Stimulated activated CD8-positive, alpha-beta memory T cell treated with anti-CD3 and anti-CD28 coated beads, Interleukin-7, amount 100 ng/mL, for 48 hours (primary cell): ENCODE measurements at regions not wholly inside any gene's neighbourhood (a gene's known extent, or its start where the extent isn't known, plus 50 kb on each side); places are given as distances from the start of the nearest gene placed in this dataset.

Source experiments
- DNase-seq, 2 donors: peaks; one replicate each; pipeline ENCODE4 v3.0.0-alpha.2; 2020; ENCODE audit warnings: low read depth in 1 of 2; ENCODE audit errors: extremely low read depth in 1 of 2

- no peak for DNase-seq
These were observed 427.4 kb upstream of the JARID2 start for GRCh38 chr6:14818422-14818884.

- DNase-seq = no peak
These were observed 426.9 kb upstream of the JARID2 start for GRCh38 chr6:14819001-14819400.

GRCh38 chr6:14819840-14820420 lies 425.9 kb upstream of the JARID2 start:
- no peak for DNase-seq

- no peak for DNase-seq
These were observed 423.8 kb upstream of the JARID2 start for GRCh38 chr6:14822012-14822553.

- DNase-seq = no peak
These were observed 423.2 kb upstream of the JARID2 start for GRCh38 chr6:14822679-14823078.

GRCh38 chr6:14824060-14824459 lies 421.8 kb upstream of the JARID2 start:
- no peak for DNase-seq

- DNase-seq = no peak
These were observed 421.2 kb upstream of the JARID2 start for GRCh38 chr6:14824484-14825275.

GRCh38 chr6:14826456-14826855 lies 419.4 kb upstream of the JARID2 start:
- no peak for DNase-seq

- DNase-seq = no peak
These were observed 418.5 kb upstream of the JARID2 start for GRCh38 chr6:14827354-14827753.

GRCh38 chr6:14828201-14828611 lies 417.7 kb upstream of the JARID2 start:
- DNase-seq = no peak

- no peak for DNase-seq
These were observed 414.8 kb upstream of the JARID2 start for GRCh38 chr6:14831070-14831469.

GRCh38 chr6:14831937-14832336 lies 413.9 kb upstream of the JARID2 start:
- DNase-seq = no peak

- DNase-seq = no peak
These were observed 413.4 kb upstream of the JARID2 start for GRCh38 chr6:14832427-14832826.

GRCh38 chr6:14834851-14835530 lies 410.9 kb upstream of the JARID2 start:
- no peak for DNase-seq

GRCh38 chr6:14837435-14837834 lies 408.4 kb upstream of the JARID2 start:
- no peak for DNase-seq

GRCh38 chr6:14838133-14838583 lies 407.7 kb upstream of the JARID2 start:
- DNase-seq = no peak

GRCh38 chr6:14841901-14842421 lies 403.9 kb upstream of the JARID2 start:
- DNase-seq = no peak

GRCh38 chr6:14844411-14844810 lies 401.5 kb upstream of the JARID2 start:
- no peak for DNase-seq

- no peak for DNase-seq
These were observed 397.9 kb upstream of the JARID2 start for GRCh38 chr6:14848019-14848418.

GRCh38 chr6:14849185-14849584 lies 396.7 kb upstream of the JARID2 start:
- DNase-seq = no peak

- DNase-seq = no peak
These were observed 394.6 kb upstream of the JARID2 start for GRCh38 chr6:14851281-14851680.
